ENCODE measurements at regions not wholly inside any gene's neighbourhood (a gene's known extent, or its start where the extent isn't known, plus 50 kb on each side); places are given as distances from the start of the nearest gene placed in this dataset.

GRCh38 chr11:121748068-121748467, 295.3 kb upstream of the SORL1-AS1 start:
- no peaks in the 10 kb centered on the region for H3K4me1 ChIP-seq (ENCODE audit: insufficient read depth, low read length)
- intact Hi-C loops (cut with micrococcal nuclease; ENCODE audit: unreplicated experiment): no loop called here
- H2AFZ ChIP-seq (ENCODE audit: low read length): no peak overlapping the region
- FAIRE-seq (no peak), ATAC-seq (no peak), DNase-seq (ENCODE audit: low spot score) (no peak)
- H3K4me2 ChIP-seq (ENCODE audit: low read depth, low read length): no peak overlapping the region
- CTCF ChIA-PET (ENCODE audit: low intra/inter-chr PET ratio, low total read pairs): no interaction called here
- H3K27me3 ChIP-seq (ENCODE audit: control insufficient read depth in 1 of 2, insufficient read depth in 2 of 2, low read length in 2 of 2): no peaks in the 10 kb centered on the region; a peak in 1 of 5 replicates
- H3K27ac ChIP-seq (ENCODE audit: extremely low read length, insufficient read depth, low read length): no peak overlapping the region
- in situ Hi-C loops (cut with HindIII; ENCODE audit: extremely low pct_ligation_motif_present, low pct_unique_long_range_greater_than_20kb): no loop called here
- H4K20me1 ChIP-seq (ENCODE audit: insufficient read depth, low read length): no peaks in the 10 kb centered on the region
- POLR2A ChIA-PET: no interaction called here
- WGBS (ENCODE audit: low lambda C conversion rate): 0% methylated on average over 1 of the region's 1 CpG
- no peaks in the 10 kb centered on the region for H3K79me2 ChIP-seq (ENCODE audit: insufficient read depth, low read length)
- no peak overlapping the region for H3K9ac ChIP-seq (ENCODE audit: insufficient read depth, low read depth, low read length)
- no peaks in the 10 kb centered on the region for H3K36me3 ChIP-seq (replicated peaks in 1 of 2; ENCODE audit: control insufficient read depth in 1 of 2, insufficient read depth in 2 of 2, low read length in 2 of 2)
- H3K4me3 ChIP-seq (replicated peaks in 1 of 3; ENCODE audit: insufficient read depth in 1 of 3, low read depth in 2 of 3, low read length in 3 of 3): no peak overlapping the region
- no peaks in the 10 kb centered on the region for H3K9me3 ChIP-seq (ENCODE audit: low read length)
- BruUV-seq (replicated peaks): no TSS peak
- TF ChIP-seq ZNF431 (CRISPR knock-in tag; IDR thresholded peaks at IDR 0.05; ENCODE audit: borderline replicate concordance, low read depth) (no peak), NFIB (CRISPR knock-in tag; IDR thresholded peaks at IDR 0.05; ENCODE audit: borderline replicate concordance) (no peak), ZNF543 (CRISPR knock-in tag; IDR thresholded peaks at IDR 0.05) (no peak), ZFP36 (IDR thresholded peaks at IDR 0.05; ENCODE audit: borderline replicate concordance, low read depth, low read length, partially characterized antibody) (no peak), JDP2 (CRISPR knock-in tag; IDR thresholded peaks at IDR 0.05; ENCODE audit: borderline replicate concordance) (no peak), ZNF207 (IDR thresholded peaks at IDR 0.05; ENCODE audit: borderline replicate concordance) (no peak), TGIF2 (CRISPR knock-in tag; IDR thresholded peaks at IDR 0.05) (no peak)

DNA sequence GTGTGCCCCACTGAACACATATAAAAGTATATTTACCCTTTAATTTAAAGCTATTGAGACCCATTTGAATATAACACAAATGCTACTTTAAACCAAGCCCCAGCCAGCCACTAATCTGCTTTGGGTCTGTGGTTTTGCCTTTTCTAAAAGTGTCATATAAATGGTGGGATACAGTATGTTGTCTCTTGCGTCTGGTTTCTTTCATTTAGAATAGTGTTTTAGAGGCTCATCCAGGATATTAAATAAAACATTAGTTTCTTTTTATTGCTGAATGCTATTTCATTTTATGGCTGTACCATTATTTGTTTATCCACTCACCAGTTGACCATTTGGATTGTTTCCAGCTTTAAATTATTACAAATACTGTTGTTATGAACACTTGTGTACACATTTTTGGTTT, 290.5 kb upstream of the SORL1-AS1 start:
- no peak for FAIRE-seq
- POLR2A ChIA-PET: no interaction called here
- Histone ChIP-seq H3K4me3 (replicated peaks in 1 of 3; ENCODE audit: insufficient read depth in 1 of 3, low read depth in 2 of 3, low read length in 3 of 3) (no peak overlapping the region), H4K20me1 (ENCODE audit: insufficient read depth, low read length) (no peaks in the 10 kb centered on the region), H3K79me2 (ENCODE audit: insufficient read depth, low read length) (no peaks in the 10 kb centered on the region), H3K9ac (ENCODE audit: insufficient read depth, low read depth, low read length) (no peak overlapping the region), H3K27me3 (ENCODE audit: control insufficient read depth in 1 of 2, insufficient read depth in 2 of 2, low read length in 2 of 2) (no peaks in the 10 kb centered on the region), H3K4me1 (ENCODE audit: insufficient read depth, low read length) (no peaks in the 10 kb centered on the region), H3K27ac (ENCODE audit: extremely low read length, insufficient read depth, low read length) (no peak overlapping the region), H3K4me2 (ENCODE audit: low read depth, low read length) (no peak overlapping the region), H2AFZ (ENCODE audit: low read length) (no peak overlapping the region), H3K9me3 (ENCODE audit: low read length) (no peaks in the 10 kb centered on the region), H3K36me3 (replicated peaks in 1 of 2; ENCODE audit: control insufficient read depth in 1 of 2, insufficient read depth in 2 of 2, low read length in 2 of 2) (no peaks in the 10 kb centered on the region)
- intact Hi-C loops (cut with micrococcal nuclease; ENCODE audit: unreplicated experiment): no loop called here
- in situ Hi-C loops (cut with HindIII; ENCODE audit: extremely low pct_ligation_motif_present, low pct_unique_long_range_greater_than_20kb): no loop called here
- no peak for ATAC-seq
- TF ChIP-seq ZBTB42 (CRISPR knock-in tag; IDR thresholded peaks at IDR 0.05): no peak
- no peak for DNase-seq (ENCODE audit: low spot score)
- BruUV-seq (replicated peaks): no TSS peak
- WGBS (ENCODE audit: low lambda C conversion rate): 92% methylated on average over 1 of the region's 1 CpG
- CTCF ChIA-PET (ENCODE audit: low intra/inter-chr PET ratio, low total read pairs): no interaction called here

Measured in HepG2 (cell line).